PC-9 (cell line): ENCODE measurements at regions not wholly inside any gene's neighbourhood (a gene's known extent, or its start where the extent isn't known, plus 50 kb on each side); places are given as distances from the start of the nearest gene placed in this dataset.

ENCODE experiments used
- BruUV-seq: library from RNA; stranded (reverse); fragments of 400-500 nt; replicated peaks from 2 replicates; lab custom pipeline; 2021; lab: Mats Ljungman, UMichigan
- CTCF ChIA-PET: fragments of 300-600 bp; sonication (Branson Sonifier 250); formaldehyde crosslinking; loops from one replicate; lab custom pipeline; 2022; ENCODE audit warnings: antibody characterized with exemption; lab: Charles Lee
- POLR2A ChIA-PET: fragments of 300-600 bp; sonication (Branson Sonifier 250); formaldehyde crosslinking; loops from one replicate; lab custom pipeline; 2022; ENCODE audit warnings: antibody characterized with exemption; ENCODE audit not compliant: unreplicated experiment; lab: Charles Lee
- DNase-seq, 2 experiments: peaks; one replicate each; pipeline versions ENCODE4 v3.0.0 to v3.0.0-alpha.2; 2015 to 2022; ENCODE audit warnings: mixed read lengths in 1 of 2
- H2AFZ ChIP-seq: fragments of 200-600 bp; sonication (generic); 2 replicates; pipeline ENCODE4 v1.8.1; 2017; ENCODE audit warnings: antibody characterized with exemption
- H3F3A ChIP-seq: fragments of 200-600 bp; sonication (generic); 2 replicates; pipeline ENCODE4 v1.8.1; 2017; ENCODE audit warnings: antibody characterized with exemption, mild to moderate bottlenecking, low read depth; ENCODE audit not compliant: insufficient read depth
- H3K27ac ChIP-seq: fragments of 200-600 bp; sonication (generic); 2 replicates; pipeline ENCODE4 v1.6.1; 2016; ENCODE audit warnings: mixed run types
- H3K27me3 ChIP-seq: fragments of 200-600 bp; sonication (generic); 2 replicates; pipeline ENCODE4 v1.6.1; 2016; ENCODE audit warnings: low read depth, mixed run types; ENCODE audit not compliant: insufficient read depth
- H3K36me3 ChIP-seq: fragments of 200-600 bp; sonication (generic); 2 replicates; pipeline ENCODE4 v1.6.1; 2016; ENCODE audit warnings: low read depth, mixed run types
- H3K4me1 ChIP-seq: fragments of 200-600 bp; sonication (generic); replicated peaks from 2 replicates; pipeline ENCODE4 v1.6.1; 2016; ENCODE audit warnings: mixed run types; ENCODE audit not compliant: insufficient read depth
- H3K4me2 ChIP-seq: fragments of 200-600 bp; sonication (generic); 2 replicates; pipeline ENCODE4 v1.6.1; 2017; ENCODE audit warnings: mixed run types
- H3K4me3 ChIP-seq: fragments of 200-600 bp; sonication (generic); 2 replicates; pipeline ENCODE4 v1.6.1; 2016; ENCODE audit warnings: mixed run types
- H3K79me2 ChIP-seq: fragments of 200-600 bp; sonication (generic); 2 replicates; pipeline ENCODE4 v1.6.1; 2017; ENCODE audit warnings: low read depth, mixed run types
- H3K9me2 ChIP-seq: fragments of 200-600 bp; sonication (generic); 2 replicates; pipeline ENCODE4 v1.8.1; 2017; ENCODE audit warnings: mild to moderate bottlenecking; ENCODE audit not compliant: insufficient read depth
- H3K9me3 ChIP-seq: fragments of 200-600 bp; sonication (generic); 2 replicates; pipeline ENCODE4 v1.8.1; 2016; ENCODE audit warnings: low read depth; ENCODE audit not compliant: insufficient read depth
- H4K20me1 ChIP-seq: fragments of 200-600 bp; sonication (generic); 2 replicates; pipeline ENCODE4 v1.8.1; 2017; ENCODE audit not compliant: insufficient read depth
- CTCF ChIP-seq: fragments of 200-600 bp; sonication (generic); conservative IDR thresholded peaks from 2 replicates; pipeline ENCODE4 v1.6.1; 2017; ENCODE audit warnings: mixed run types, antibody characterized with exemption, mild to moderate bottlenecking, moderate library complexity
- EZH2 ChIP-seq: fragments of 200-600 bp; sonication (generic); IDR thresholded peaks from 2 replicates; pipeline ENCODE4 v1.8.0; 2017; ENCODE audit warnings: antibody characterized with exemption, low read depth
- intact Hi-C: fragments of 100-400 bp; cut with micrococcal nuclease; formaldehyde crosslinking; loops from one replicate; pipeline ENCODE4 v1.10.0; 2022; ENCODE audit not compliant: unreplicated experiment

DNA sequence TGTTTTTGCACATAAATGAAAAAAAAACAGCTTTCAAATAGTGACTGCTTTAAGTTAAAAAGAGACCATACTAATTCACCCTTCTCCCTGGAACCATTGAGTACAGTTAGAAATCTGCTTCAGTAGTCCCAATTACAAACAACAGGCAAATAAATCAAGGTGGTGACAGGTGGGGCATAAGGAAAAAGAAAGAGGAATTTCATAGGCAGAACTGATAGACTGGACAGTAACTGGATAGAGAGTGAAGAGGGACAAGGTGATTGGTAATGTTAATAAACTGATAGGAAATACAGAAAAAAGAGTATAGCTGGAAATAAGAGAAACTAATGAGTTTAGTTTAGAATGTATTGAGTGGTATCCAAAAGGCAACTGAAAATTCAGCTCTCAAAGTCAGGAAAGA lies 56.0 kb downstream of the SLC41A2 start:
- H3K4me2 ChIP-seq = no peak overlapping the region
- intact Hi-C loops = no loop called here
- POLR2A ChIA-PET = interaction anchor here (0.6 kb wide), 1 partner anchor 32 kb away, joined by 3 read pairs; no protein-coding TSS in a partner anchor
- H3K27ac ChIP-seq = no peak overlapping the region
- no peaks in the 10 kb centered on the region for H3K9me2 ChIP-seq
- no peaks in the 10 kb centered on the region for H4K20me1 ChIP-seq
- DNase-seq = no peak
- no peaks in the 10 kb centered on the region for H3K27me3 ChIP-seq
- no peak overlapping the region for H3K4me3 ChIP-seq
- H3K79me2 ChIP-seq = no peaks in the 10 kb centered on the region
- H3F3A ChIP-seq = 0 out of 2 replicates have a peak, but pooled peaks cover 3% of the 10 kb centered on the region
- TF ChIP-seq EZH2 (no peak), CTCF (no peak)
- CTCF ChIA-PET = no interaction called here
- no peaks in the 10 kb centered on the region for H3K4me1 ChIP-seq
- no peaks in the 10 kb centered on the region for H3K9me3 ChIP-seq
- BruUV-seq = no TSS peak
- no peak overlapping the region for H2AFZ ChIP-seq
- no peaks in the 10 kb centered on the region for H3K36me3 ChIP-seq

DNA sequence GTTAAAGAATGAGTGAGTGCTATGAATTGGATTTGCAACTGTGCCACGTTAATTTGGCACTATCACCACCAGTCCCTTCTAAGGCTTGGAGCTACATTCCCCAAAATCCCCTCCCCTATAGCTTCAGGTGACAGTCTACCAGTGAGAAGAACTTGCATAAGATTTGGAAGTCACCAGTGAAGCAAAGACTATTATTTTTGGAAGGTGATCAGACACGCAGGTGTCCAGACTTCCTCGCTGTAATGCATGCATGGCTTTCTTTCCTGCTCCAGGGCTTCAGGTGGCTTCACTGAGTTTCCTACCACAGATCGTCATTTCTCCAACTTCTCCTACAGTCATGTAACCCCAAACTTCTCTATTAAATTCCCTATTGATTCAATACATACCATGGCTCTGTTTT lies 61.4 kb downstream of the SLC41A2 start:
- H3K4me3 ChIP-seq = no peak overlapping the region
- H3K27ac ChIP-seq = no peak overlapping the region
- no peaks in the 10 kb centered on the region for H4K20me1 ChIP-seq
- H3F3A ChIP-seq = 0 out of 2 replicates have a peak, but pooled peaks cover 3% of the 10 kb centered on the region
- H3K9me2 ChIP-seq = no peaks in the 10 kb centered on the region
- intact Hi-C loops = no loop called here
- H2AFZ ChIP-seq = no peak overlapping the region
- no peaks in the 10 kb centered on the region for H3K9me3 ChIP-seq
- BruUV-seq = no TSS peak
- H3K4me1 ChIP-seq = peaks cover 14% of the 10 kb centered on the region
- CTCF ChIA-PET = no interaction called here
- H3K27me3 ChIP-seq = no peaks in the 10 kb centered on the region
- no peaks in the 10 kb centered on the region for H3K36me3 ChIP-seq
- no peaks in the 10 kb centered on the region for H3K79me2 ChIP-seq
- DNase-seq = no peak
- H3K4me2 ChIP-seq = no peak overlapping the region
- POLR2A ChIA-PET = interaction anchor here (0.5 kb wide), 1 partner anchor 627 kb away, joined by 4 read pairs; no protein-coding TSS in a partner anchor
- TF ChIP-seq CTCF (no peak), EZH2 (no peak)

GRCh38 chr12:104896146-104896545 lies 61.9 kb downstream of the SLC41A2 start:
- DNase-seq = no peak
- 0 out of 2 replicates have a peak, but pooled peaks cover 3% of the 10 kb centered on the region for H3F3A ChIP-seq
- H4K20me1 ChIP-seq = no peaks in the 10 kb centered on the region
- peaks cover 14% of the 10 kb centered on the region for H3K4me1 ChIP-seq
- H3K36me3 ChIP-seq = no peaks in the 10 kb centered on the region
- intact Hi-C loops = no loop called here
- no peak overlapping the region for H3K4me3 ChIP-seq
- BruUV-seq = no TSS peak
- H3K9me2 ChIP-seq = no peaks in the 10 kb centered on the region
- CTCF ChIA-PET = no interaction called here
- H3K4me2 ChIP-seq = no peak overlapping the region
- H3K27me3 ChIP-seq = no peaks in the 10 kb centered on the region
- no peak overlapping the region for H2AFZ ChIP-seq
- H3K79me2 ChIP-seq = no peaks in the 10 kb centered on the region
- no peak overlapping the region for H3K27ac ChIP-seq
- TF ChIP-seq CTCF (no peak), EZH2 (no peak)
- H3K9me3 ChIP-seq = no peaks in the 10 kb centered on the region
- POLR2A ChIA-PET = no interaction called here
